SK-N-SH treated with all-trans-retinoic acid at 6 μM for 48 hours (cell line): ENCODE measurements at regions not wholly inside any gene's neighbourhood (a gene's known extent, or its start where the extent isn't known, plus 50 kb on each side); places are given as distances from the start of the nearest gene placed in this dataset.

Experiments
- ESRRG ChIP-seq: fragments of 250-450 bp; sonication (Bioruptor Pico); IDR thresholded peaks from 2 replicates; pipeline ENCODE4 v1.6.1; 2021; ENCODE audit warnings: mild to moderate bottlenecking
- PATZ1 ChIP-seq: fragments of 250-450 bp; sonication (Bioruptor Pico); IDR thresholded peaks from 2 replicates; pipeline ENCODE4 v1.8.0; 2020; ENCODE audit warnings: mild to moderate bottlenecking, moderate library complexity, borderline replicate concordance
- POU6F1 ChIP-seq: fragments of 250-450 bp; sonication (Bioruptor Pico); IDR thresholded peaks from 2 replicates; pipeline ENCODE4 v1.8.0; 2021; ENCODE audit warnings: low read depth, mild to moderate bottlenecking, moderate library complexity, borderline replicate concordance
- PPARA ChIP-seq: fragments of 250-450 bp; sonication (Bioruptor Pico); IDR thresholded peaks from 2 replicates; pipeline ENCODE4 v1.5.0; 2020; ENCODE audit warnings: mild to moderate bottlenecking, borderline replicate concordance
- TOX ChIP-seq: fragments of 250-450 bp; sonication (Bioruptor Pico); IDR thresholded peaks from 2 replicates; pipeline ENCODE4 v1.8.0; 2021; ENCODE audit warnings: mild to moderate bottlenecking, moderate library complexity, borderline replicate concordance
- TSHZ2 ChIP-seq: fragments of 250-450 bp; sonication (Bioruptor Pico); IDR thresholded peaks from 2 replicates; pipeline ENCODE4 v1.5.0; 2020; ENCODE audit warnings: mild to moderate bottlenecking, moderate library complexity
- ZC3H10 ChIP-seq: fragments of 250-450 bp; sonication (Bioruptor Pico); IDR thresholded peaks from 2 replicates; pipeline ENCODE4 v1.5.1; 2021; ENCODE audit warnings: mild to moderate bottlenecking, moderate library complexity
- ZFP3 ChIP-seq: fragments of 250-450 bp; sonication (Bioruptor Pico); IDR thresholded peaks from 2 replicates; pipeline ENCODE4 v1.5.0; 2020; ENCODE audit warnings: mild to moderate bottlenecking, moderate library complexity
- ZFP30 ChIP-seq: fragments of 450-650 bp; formaldehyde crosslinking; IDR thresholded peaks from 2 replicates; pipeline ENCODE4 v1.5.0; 2022; ENCODE audit warnings: mild to moderate bottlenecking, moderate library complexity
- ZNF565 ChIP-seq: fragments of 450-650 bp; formaldehyde crosslinking; conservative IDR thresholded peaks from 2 replicates; pipeline ENCODE4 v1.5.0; 2020; ENCODE audit warnings: low read depth, mild to moderate bottlenecking, moderate library complexity
- ZNF70 ChIP-seq: fragments of 450-650 bp; formaldehyde crosslinking; IDR thresholded peaks from 2 replicates; pipeline ENCODE4 v1.5.0; 2020; ENCODE audit warnings: mild to moderate bottlenecking, moderate library complexity
- TF ChIP-seq, protein P1 (sequence below): fragments of 250-450 bp; sonication (Bioruptor Pico); IDR thresholded peaks from 2 replicates; pipeline ENCODE4 v1.5.1; 2020; ENCODE audit warnings: low read depth, mild to moderate bottlenecking, moderate library complexity

- TF ChIP-seq PPARA (CRISPR knock-in tag) (no peak), TOX (CRISPR knock-in tag) (no peak), PATZ1 (CRISPR knock-in tag) (no peak), ZFP30 (no peak), ZNF70 (CRISPR knock-in tag) (no peak), ZC3H10 (no peak), ZFP3 (no peak), ESRRG (CRISPR knock-in tag) (no peak), TSHZ2 (CRISPR knock-in tag) (no peak), POU6F1 (no peak), ZNF565 (CRISPR knock-in tag) (no peak)
- TF ChIP-seq, protein P1, sequence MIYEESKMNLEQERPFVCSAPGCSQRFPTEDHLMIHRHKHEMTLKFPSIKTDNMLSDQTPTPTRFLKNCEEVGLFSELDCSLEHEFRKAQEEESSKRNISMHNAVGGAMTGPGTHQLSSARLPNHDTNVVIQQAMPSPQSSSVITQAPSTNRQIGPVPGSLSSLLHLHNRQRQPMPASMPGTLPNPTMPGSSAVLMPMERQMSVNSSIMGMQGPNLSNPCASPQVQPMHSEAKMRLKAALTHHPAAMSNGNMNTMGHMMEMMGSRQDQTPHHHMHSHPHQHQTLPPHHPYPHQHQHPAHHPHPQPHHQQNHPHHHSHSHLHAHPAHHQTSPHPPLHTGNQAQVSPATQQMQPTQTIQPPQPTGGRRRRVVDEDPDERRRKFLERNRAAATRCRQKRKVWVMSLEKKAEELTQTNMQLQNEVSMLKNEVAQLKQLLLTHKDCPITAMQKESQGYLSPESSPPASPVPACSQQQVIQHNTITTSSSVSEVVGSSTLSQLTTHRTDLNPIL: no peak
Measured at GRCh38 chr12:102735104-102735503, 181.9 kb downstream of the PAH start.
